Activated T-cell treated with anti-CD3 and anti-CD28 coated beads for 24 hours (primary cell): ENCODE measurements at regions not wholly inside any gene's neighbourhood (a gene's known extent, or its start where the extent isn't known, plus 50 kb on each side); places are given as distances from the start of the nearest gene placed in this dataset.
"Not testable (repeated sequence)": the region's sequence is repeated elsewhere in the genome, so short reads cannot be mapped to it uniquely, and the experiment has no call there.

Source experiments
- DNase-seq: peaks from one replicate; pipeline ENCODE4 v3.0.0-alpha.2; 2020; ENCODE audit warnings: low read depth

DNA sequence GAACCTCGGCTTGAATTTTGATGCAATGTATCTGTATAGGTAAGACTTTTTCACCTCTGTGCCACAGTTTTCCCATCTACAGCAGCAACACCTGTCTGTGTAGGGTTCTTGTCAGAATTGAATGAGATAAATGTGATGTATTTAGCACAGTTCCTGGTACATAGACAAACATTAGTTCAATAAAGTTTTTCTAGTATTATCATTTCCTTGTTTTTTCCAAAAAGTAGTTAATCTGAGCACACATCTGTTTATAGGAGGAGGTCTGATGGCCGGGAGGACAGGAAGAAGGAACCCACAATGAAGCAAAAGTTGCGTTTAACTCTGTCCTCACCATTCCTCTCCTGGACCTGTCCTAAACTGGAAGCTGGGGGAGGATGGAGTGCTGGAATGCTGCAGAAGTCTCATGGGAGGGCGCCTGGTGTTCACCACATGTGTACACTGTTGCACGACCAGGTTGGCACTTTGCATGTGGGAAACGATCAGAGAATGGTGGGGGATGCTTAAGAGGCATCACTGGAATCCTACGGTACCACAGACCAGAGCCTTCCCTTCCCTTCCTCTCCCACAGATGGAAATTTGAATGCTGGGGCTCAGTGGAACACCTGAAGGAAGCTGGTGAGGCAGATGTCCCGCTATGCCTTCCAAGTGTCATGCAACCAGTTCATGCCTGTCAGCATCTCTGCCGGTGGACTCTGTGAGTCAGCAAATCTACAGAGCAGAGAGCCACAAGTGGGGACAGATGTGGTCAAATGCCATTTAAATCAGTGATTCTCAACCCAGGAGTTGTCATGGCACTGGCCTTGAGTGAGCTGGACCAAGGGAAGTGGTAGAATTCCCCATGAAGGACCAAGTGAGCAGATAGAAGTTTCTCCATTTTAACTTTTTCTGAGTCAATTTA, 315.6 kb downstream of the DLEU7 start:
- no peak for DNase-seq

DNA sequence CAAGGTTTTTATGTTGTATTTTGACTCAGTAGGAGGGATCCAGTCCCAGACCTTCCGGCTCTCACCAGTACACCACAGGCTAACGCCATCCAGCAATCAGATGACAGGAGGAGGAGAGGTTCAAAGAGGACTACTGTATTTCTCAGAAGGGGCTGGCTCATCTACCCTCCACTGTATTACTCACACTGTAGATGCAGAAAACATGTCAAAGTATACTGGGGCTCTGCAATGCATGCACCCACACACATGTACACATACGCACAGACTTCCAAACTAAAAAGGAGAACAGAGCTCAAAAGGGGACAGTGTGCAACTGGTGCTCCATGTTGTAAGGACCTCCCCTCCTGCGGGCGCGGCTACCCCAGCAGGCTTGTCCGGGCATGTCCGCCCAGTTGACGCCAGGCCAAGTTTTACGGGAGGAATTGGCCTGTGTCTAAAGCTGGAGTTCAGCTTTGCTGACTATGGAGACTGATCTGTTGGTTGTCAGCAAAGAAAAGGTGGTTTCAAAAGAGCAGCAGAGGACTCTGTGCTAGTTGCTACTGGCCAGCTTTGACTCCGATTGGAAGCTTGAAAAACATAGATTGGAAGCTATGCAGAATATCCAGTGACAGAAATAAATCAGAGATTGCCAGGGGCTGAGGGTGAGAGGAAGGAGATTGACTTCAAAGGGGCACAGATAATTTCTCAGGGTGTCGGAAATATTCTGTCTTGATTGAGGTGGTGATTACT, 314.2 kb downstream of the DLEU7 start:
- no peak for DNase-seq

GRCh38 chr13:50531917-50532899, 311.3 kb downstream of the DLEU7 start:
- DNase-seq = no peak

DNA sequence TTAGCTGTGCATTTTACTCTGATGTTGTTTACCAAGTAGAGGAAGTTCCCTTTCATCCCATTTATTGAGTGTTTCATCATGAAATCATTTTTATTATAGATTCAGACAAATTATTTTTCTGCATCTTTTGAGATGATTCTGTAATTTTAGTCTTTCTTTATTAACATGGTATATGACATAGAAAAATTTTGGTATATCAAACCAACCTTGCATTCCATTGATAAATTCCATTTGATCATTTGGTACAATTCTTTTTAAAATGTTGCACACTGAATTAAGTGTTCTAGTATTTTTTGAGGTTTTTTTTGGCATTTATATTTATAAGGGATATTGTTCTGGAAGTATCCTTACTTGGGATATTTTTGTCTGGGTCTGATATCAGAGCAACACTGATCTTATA, 308.4 kb downstream of the DLEU7 start:
- no peak for DNase-seq

GRCh38 chr13:50537029-50537428, 306.5 kb downstream of the DLEU7 start:
- no peak for DNase-seq

GRCh38 chr13:50539791-50540530, 303.5 kb downstream of the DLEU7 start:
- no peak for DNase-seq

GRCh38 chr13:50543141-50543540, 300.4 kb downstream of the DLEU7 start:
- DNase-seq = no peak

- no peak for DNase-seq
Measured at GRCh38 chr13:50543782-50544181, 299.7 kb downstream of the DLEU7 start.

- DNase-seq = no peak
Measured at GRCh38 chr13:50544211-50544610, 299.3 kb downstream of the DLEU7 start.

GRCh38 chr13:50547175-50547574, 296.3 kb downstream of the DLEU7 start:
- DNase-seq = not testable (repeated sequence)

DNA sequence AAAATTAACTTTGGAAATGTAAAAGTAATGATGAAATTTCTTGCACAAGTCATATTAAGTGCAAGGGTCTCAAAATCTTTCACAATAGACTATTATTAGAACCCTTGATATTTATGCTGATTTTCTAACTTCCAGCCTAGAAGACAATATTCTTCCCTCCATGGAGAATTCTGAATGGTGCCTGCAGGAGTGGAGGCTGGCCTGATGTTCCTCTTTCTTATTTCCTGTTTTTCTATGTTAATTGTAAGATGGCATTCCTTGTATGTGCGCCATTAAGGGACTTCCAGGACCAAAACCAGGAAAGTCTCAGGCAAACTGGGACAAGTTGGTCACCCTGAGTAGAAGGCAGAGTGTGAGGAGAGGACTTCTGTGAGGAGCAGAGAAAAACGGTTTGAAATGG, 294.9 kb downstream of the DLEU7 start:
- DNase-seq = no peak

- no peak for DNase-seq
Measured at GRCh38 chr13:50549221-50549942, 294.1 kb downstream of the DLEU7 start.

DNA sequence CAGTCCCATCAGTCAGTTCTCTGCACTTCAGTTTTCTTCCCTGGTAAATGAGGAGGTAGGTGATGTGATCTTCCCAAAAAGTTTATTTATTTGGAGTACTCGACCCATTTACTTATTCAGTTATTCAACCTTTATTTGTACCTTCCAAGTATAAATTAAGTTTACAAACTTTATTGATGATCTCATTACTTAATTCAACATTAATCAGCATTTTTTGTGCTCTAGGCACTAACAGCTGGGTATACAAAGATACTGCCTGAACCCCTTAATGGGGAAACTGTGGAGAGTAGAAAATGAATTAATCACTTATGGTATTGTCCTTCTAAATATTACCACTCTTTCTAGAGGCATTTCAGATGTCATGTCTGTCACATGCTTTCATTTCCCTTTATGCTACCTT, 293.3 kb downstream of the DLEU7 start:
- no peak for DNase-seq

- no peak for DNase-seq
Measured at GRCh38 chr13:50552424-50552966, 291.0 kb downstream of the DLEU7 start.

DNA sequence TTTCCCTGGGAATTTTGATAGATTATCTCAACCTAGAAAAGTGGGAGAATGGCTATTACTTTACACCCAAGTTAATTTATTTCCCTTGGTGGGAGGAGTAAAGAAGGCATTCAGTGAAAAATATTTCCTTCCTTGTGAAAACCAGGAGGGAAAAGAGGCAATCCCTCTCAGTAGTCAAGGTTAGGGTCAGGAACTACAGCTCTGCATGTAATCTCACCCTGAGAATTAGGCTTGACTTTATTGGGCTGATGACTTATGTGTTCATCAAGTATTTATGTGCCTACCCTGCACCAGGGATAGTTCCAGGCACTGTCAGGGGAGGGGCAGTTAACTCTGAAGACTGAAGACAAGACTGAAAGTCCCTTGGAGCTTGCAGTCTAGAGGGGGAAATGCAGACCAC, 281.8 kb downstream of the DLEU7 start:
- DNase-seq = no peak

DNA sequence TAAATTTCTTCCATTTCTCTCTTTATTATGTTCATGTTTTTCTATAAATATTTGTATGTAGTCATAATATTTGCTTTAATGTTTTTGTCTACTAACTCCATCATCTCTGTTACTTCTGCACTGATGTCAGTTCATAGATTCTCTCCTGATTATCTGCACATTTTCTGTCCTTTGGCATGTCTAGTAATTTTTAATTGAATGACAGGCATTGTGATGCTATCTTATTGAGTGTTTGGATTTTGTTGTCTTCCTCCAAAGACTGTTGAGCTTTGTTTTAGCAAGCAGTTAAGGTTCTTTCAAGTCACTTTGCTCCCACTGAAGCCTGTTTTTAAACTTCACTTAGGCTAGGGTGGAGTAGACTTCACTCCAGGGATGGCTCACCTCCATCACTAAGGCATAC, 276.8 kb downstream of the DLEU7 start:
- no peak for DNase-seq

DNA sequence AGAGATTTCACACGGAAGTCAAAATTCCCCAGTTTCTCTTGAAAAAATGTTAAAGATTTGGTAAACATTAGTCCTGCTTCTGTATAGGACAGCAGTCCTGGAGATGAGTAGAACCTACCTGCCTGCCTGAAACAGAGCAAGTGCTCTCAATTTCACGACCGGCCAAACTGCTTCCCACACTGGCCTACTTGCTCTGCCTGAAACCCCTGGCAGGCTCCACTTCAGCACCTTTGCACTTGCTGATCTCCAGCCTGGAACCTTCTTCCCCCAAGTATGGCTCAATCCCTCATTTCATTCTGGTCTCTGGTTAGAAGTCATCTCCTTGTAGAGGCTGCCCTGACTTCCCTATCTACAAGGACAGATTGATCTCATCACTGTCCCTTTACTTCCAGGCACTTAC, 271.4 kb downstream of the DLEU7 start:
- DNase-seq = no peak

DNA sequence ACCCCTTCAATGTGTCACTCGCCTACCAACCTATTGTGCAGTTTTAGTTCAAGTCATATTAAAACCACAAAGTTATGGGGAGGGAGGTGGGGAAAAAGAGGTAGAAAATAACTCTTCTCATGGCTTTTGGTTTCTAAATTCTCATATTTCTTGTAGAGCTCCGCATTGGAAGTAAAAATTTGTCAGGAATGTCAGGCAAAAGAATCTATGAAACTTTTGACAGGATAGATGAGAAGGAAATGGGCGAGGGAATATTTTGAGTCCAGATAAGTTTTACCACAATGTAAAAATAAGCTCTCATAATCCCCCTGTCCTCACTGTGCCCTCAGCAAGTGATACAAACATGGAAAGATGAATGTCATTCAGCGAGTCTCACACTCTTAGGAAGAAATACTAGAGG, 270.4 kb downstream of the DLEU7 start:
- no peak for DNase-seq

- DNase-seq = no peak
Measured at GRCh38 chr13:50574731-50575130, 268.8 kb downstream of the DLEU7 start.

- DNase-seq = no peak
Measured at GRCh38 chr13:50575138-50575537, 268.4 kb downstream of the DLEU7 start.

DNA sequence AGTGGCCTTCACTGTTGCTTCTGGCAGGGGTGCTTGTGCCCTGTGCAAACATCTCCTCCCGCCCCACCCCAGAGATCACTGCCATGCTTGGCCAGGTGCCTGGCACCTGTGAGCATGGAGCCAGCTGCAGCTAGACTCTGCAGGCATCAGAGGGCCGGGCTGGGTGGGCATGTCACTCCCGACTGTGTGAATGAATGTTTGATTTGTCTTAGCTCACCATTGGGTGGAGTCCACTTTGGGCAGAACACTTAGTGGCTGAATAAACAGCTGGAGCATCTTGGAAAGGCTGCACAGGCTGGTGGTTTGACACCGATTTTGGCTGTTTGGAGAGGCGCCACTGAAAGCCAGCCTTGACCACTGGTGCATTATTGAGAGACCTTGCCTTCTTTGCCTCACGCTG, 267.3 kb downstream of the DLEU7 start:
- DNase-seq = no peak
